Activated CD4-positive, alpha-beta T cell treated with anti-CD3 and anti-CD28 coated beads for 36 hours (primary cell): ENCODE measurements at regions not wholly inside any gene's neighbourhood (a gene's known extent, or its start where the extent isn't known, plus 50 kb on each side); places are given as distances from the start of the nearest gene placed in this dataset.
A peak's percentile ranks its signal among the peaks of the same experiment; 100 is the strongest.

ENCODE experiments used
- ATAC-seq: fragments of 200-7000 bp; cut with Tn5 transposase; one replicate; pipeline ENCODE4 v1.10.0; 2021; ENCODE audit warnings: mild to moderate bottlenecking, moderate library complexity
- CTCF ChIA-PET: fragments of 350-600 bp; sonication (Branson Sonifier 250); formaldehyde crosslinking; loops from one replicate; lab custom pipeline; 2021; ENCODE audit warnings: antibody characterized with exemption; lab: Charles Lee
- POLR2A ChIA-PET: fragments of 350-600 bp; sonication (Branson Sonifier 250); formaldehyde crosslinking; loops from one replicate; lab custom pipeline; 2021; ENCODE audit warnings: antibody characterized with exemption, inconsistent platforms; lab: Charles Lee
- DNase-seq: peaks from one replicate; pipeline ENCODE4 v3.0.0-alpha.2; 2020
- H3K27ac Mint-ChIP-seq: one replicate; pipeline ENCODE4 v1.8.0; 2021; ENCODE audit warnings: mixed read lengths
- H3K27me3 Mint-ChIP-seq: one replicate; pipeline ENCODE4 v1.8.0; 2021; ENCODE audit warnings: mixed read lengths
- H3K36me3 Mint-ChIP-seq: one replicate; pipeline ENCODE4 v1.8.0; 2021; ENCODE audit warnings: low read depth, mixed read lengths
- H3K4me1 Mint-ChIP-seq: one replicate; pipeline ENCODE4 v1.8.0; 2021; ENCODE audit warnings: mixed read lengths
- H3K4me3 Mint-ChIP-seq: one replicate; pipeline ENCODE4 v1.8.0; 2021; ENCODE audit warnings: mild to moderate bottlenecking, moderate library complexity, mixed read lengths
- H3K9me3 Mint-ChIP-seq: one replicate; pipeline ENCODE4 v1.8.0; 2021; ENCODE audit warnings: low read depth, mixed read lengths
- intact Hi-C, 2 experiments: fragments of 100-400 bp; cut with DNase I in 1 of 2; cut with micrococcal nuclease in 1 of 2; formaldehyde crosslinking; loops; one replicate each; pipeline versions ENCODE4 v1.14.2 to v1.15.1; 2022 to 2024; cut with DNase I, micrococcal nuclease

GRCh38 chr11:119486691-119487259 is 63.8 kb upstream of the THY1 start:
- CTCF ChIA-PET = interaction anchor here (0.5 to 1.6 kb wide), 3 partner anchors 25 to 652 kb away, joined by 3 to 4 read pairs (median 3); no protein-coding TSS in a partner anchor
- H3K27ac Mint-ChIP-seq = no peak overlapping the region

GRCh38 chr11:119486016-119486415 is 63.0 kb upstream of the THY1 start:
- Mint-ChIP-seq H3K36me3 (no peaks in the 10 kb centered on the region), H3K27me3 (peaks cover 16% of the 10 kb centered on the region), H3K4me1 (no peaks in the 10 kb centered on the region), H3K4me3 (no peak overlapping the region), H3K27ac (no peak overlapping the region), H3K9me3 (no peaks in the 10 kb centered on the region)
- ChIA-PET CTCF (interaction anchor here (1.3 to 1.6 kb wide), 2 partner anchors 26 to 622 kb away, joined by 3 to 4 read pairs; no protein-coding TSS in a partner anchor), POLR2A (interaction anchor here (1.2 kb wide), 1 partner anchor 11 kb away, joined by 3 read pairs; no protein-coding TSS in a partner anchor)
- intact Hi-C loops = no loop called here
- no peak for ATAC-seq
- no peak for DNase-seq

More at GRCh38 chr11:119486691-119487259, 63.8 kb upstream of the THY1 start:
- Mint-ChIP-seq H3K36me3 (no peaks in the 10 kb centered on the region), H3K4me3 (no peak overlapping the region), H3K27me3 (peaks cover 12% of the 10 kb centered on the region), H3K4me1 (no peaks in the 10 kb centered on the region), H3K9me3 (no peaks in the 10 kb centered on the region)
- POLR2A ChIA-PET = no interaction called here
- ATAC-seq = no peak
- no peak for DNase-seq
- intact Hi-C loops = no loop called here

GRCh38 chr11:119484741-119485605 is 62.0 kb upstream of the THY1 start:
- Mint-ChIP-seq H3K4me3 (no peak overlapping the region), H3K27me3 (peaks cover 20% of the 10 kb centered on the region), H3K9me3 (no peaks in the 10 kb centered on the region), H3K27ac (no peak overlapping the region), H3K4me1 (no peaks in the 10 kb centered on the region), H3K36me3 (no peaks in the 10 kb centered on the region)
- intact Hi-C loops = loop anchor here (5.0 kb wide), 2 partner anchors 137 to 622 kb away; no protein-coding TSS in a partner anchor
- DNase-seq (peak; percentile 46), ATAC-seq (peak; percentile 46)
- POLR2A ChIA-PET = interaction anchor here (1.2 kb wide), 1 partner anchor 10 kb away, joined by 3 read pairs; no protein-coding TSS in a partner anchor
- CTCF ChIA-PET = interaction anchor here (0.7 kb wide), 1 partner anchor 26 kb away, joined by 4 read pairs; no protein-coding TSS in a partner anchor

GRCh38 chr11:119483881-119484371 is 61.0 kb upstream of the THY1 start:
- ATAC-seq (no peak), DNase-seq (no peak)
- Mint-ChIP-seq H3K4me3 (no peak overlapping the region), H3K27ac (no peak overlapping the region), H3K9me3 (no peaks in the 10 kb centered on the region), H3K27me3 (peaks cover 23% of the 10 kb centered on the region), H3K4me1 (no peaks in the 10 kb centered on the region), H3K36me3 (no peaks in the 10 kb centered on the region)
- intact Hi-C loops = loop anchor here (5.0 kb wide), 2 partner anchors 138 to 623 kb away; no protein-coding TSS in a partner anchor
- ChIA-PET POLR2A (no interaction called here), CTCF (interaction anchor here (1.1 kb wide), 1 partner anchor 50 kb away, joined by 5 read pairs; no protein-coding TSS in a partner anchor)

GRCh38 chr11:119483341-119483880 is 60.4 kb upstream of the THY1 start:
- Mint-ChIP-seq H3K27ac (no peak overlapping the region), H3K9me3 (no peaks in the 10 kb centered on the region), H3K27me3 (peaks cover 23% of the 10 kb centered on the region), H3K4me1 (no peaks in the 10 kb centered on the region), H3K36me3 (no peaks in the 10 kb centered on the region), H3K4me3 (no peak overlapping the region)
- intact Hi-C loops = loop anchor here (5.0 kb wide), 2 partner anchors 139 to 624 kb away; no protein-coding TSS in a partner anchor
- no peak for ATAC-seq
- DNase-seq = no peak
- ChIA-PET CTCF (interaction anchor here (1.1 to 1.2 kb wide), 2 partner anchors 32 to 50 kb away, joined by 3 to 5 read pairs; no protein-coding TSS in a partner anchor), POLR2A (no interaction called here)

GRCh38 chr11:119482521-119483011 is 59.6 kb upstream of the THY1 start:
- POLR2A ChIA-PET = no interaction called here
- Mint-ChIP-seq H3K9me3 (no peaks in the 10 kb centered on the region), H3K4me1 (no peaks in the 10 kb centered on the region), H3K36me3 (no peaks in the 10 kb centered on the region), H3K27ac (no peak overlapping the region), H3K27me3 (peaks cover 21% of the 10 kb centered on the region), H3K4me3 (no peak overlapping the region)
- intact Hi-C loops = loop anchor here (5.0 kb wide), 2 partner anchors 140 to 625 kb away; no protein-coding TSS in a partner anchor
- no peak for ATAC-seq
- DNase-seq = no peak
- CTCF ChIA-PET = interaction anchor here (0.8 to 1.3 kb wide), 4 partner anchors 33 to 121 kb away, joined by 3 to 5 read pairs (median 3); no protein-coding TSS in a partner anchor

GRCh38 chr11:119481667-119482400 is 58.9 kb upstream of the THY1 start:
- Mint-ChIP-seq H3K27me3 (peaks cover 21% of the 10 kb centered on the region), H3K9me3 (no peaks in the 10 kb centered on the region), H3K36me3 (no peaks in the 10 kb centered on the region), H3K4me3 (no peak overlapping the region), H3K4me1 (no peaks in the 10 kb centered on the region), H3K27ac (no peak overlapping the region)
- DNase-seq (no peak), ATAC-seq (no peak)
- CTCF ChIA-PET = interaction anchor here (0.8 to 1.3 kb wide), 4 partner anchors 34 to 121 kb away, joined by 3 read pairs; no protein-coding TSS in a partner anchor
- intact Hi-C loops = loop anchor here (1.0 to 5.0 kb wide), 6 partner anchors 52 to 626 kb away; partner anchors contain the start of gene NECTIN1 (in 1 of the 2)
- POLR2A ChIA-PET = no interaction called here

GRCh38 chr11:119481021-119481666 is 58.2 kb upstream of the THY1 start:
- intact Hi-C loops = loop anchor here (1.0 to 5.0 kb wide), 6 partner anchors 53 to 627 kb away; partner anchors contain the start of gene NECTIN1 (in 1 of the 2)
- Mint-ChIP-seq H3K9me3 (no peaks in the 10 kb centered on the region), H3K4me3 (no peak overlapping the region), H3K27ac (no peak overlapping the region), H3K27me3 (peaks cover 21% of the 10 kb centered on the region), H3K36me3 (no peaks in the 10 kb centered on the region), H3K4me1 (no peaks in the 10 kb centered on the region)
- ATAC-seq (peak; percentile 92), DNase-seq (peak; percentile 88)
- ChIA-PET POLR2A (no interaction called here), CTCF (interaction anchor here (0.6 to 1.8 kb wide), 12 partner anchors 14 to 261 kb away, joined by 3 to 11 read pairs (median 4); partner anchors contain the start of gene NECTIN1)

GRCh38 chr11:119480380-119481020 is 57.5 kb upstream of the THY1 start:
- ATAC-seq (no peak), DNase-seq (no peak)
- POLR2A ChIA-PET = no interaction called here
- Mint-ChIP-seq H3K4me1 (no peaks in the 10 kb centered on the region), H3K9me3 (no peaks in the 10 kb centered on the region), H3K36me3 (no peaks in the 10 kb centered on the region), H3K27ac (no peak overlapping the region), H3K4me3 (no peak overlapping the region), H3K27me3 (peaks cover 23% of the 10 kb centered on the region)
- intact Hi-C loops = loop anchor here (1.0 to 5.0 kb wide), 6 partner anchors 54 to 628 kb away; partner anchors contain the start of gene NECTIN1 (in 1 of the 2)
- CTCF ChIA-PET = interaction anchor here (0.6 to 1.8 kb wide), 15 partner anchors 13 to 825 kb away, joined by 3 to 11 read pairs (median 3); partner anchors contain the start of gene NECTIN1
